ENCODE measurements at regions not wholly inside any gene's neighbourhood (a gene's known extent, or its start where the extent isn't known, plus 50 kb on each side); places are given as distances from the start of the nearest gene placed in this dataset.

DNA sequence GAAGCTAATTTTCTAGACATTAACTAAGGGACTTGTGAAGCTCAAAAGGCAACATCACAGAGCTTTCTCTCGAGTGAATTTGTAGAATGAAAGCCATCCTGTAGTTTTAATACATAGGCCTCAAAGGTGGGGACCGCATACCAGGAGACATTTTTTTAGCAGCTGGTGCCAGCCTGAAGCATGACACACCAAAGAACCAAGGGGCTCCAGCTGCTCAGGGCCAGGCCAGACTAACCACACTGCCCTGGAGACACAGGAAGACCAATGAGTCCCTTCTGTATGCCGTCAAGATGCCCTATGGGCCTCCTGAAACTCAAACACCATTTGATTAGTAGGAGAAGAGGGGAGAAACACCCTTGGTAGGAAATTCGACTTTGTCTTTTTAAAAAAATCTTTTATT, 113.9 kb upstream of the CACNA1E start:
- TF ChIP-seq, protein P1, sequence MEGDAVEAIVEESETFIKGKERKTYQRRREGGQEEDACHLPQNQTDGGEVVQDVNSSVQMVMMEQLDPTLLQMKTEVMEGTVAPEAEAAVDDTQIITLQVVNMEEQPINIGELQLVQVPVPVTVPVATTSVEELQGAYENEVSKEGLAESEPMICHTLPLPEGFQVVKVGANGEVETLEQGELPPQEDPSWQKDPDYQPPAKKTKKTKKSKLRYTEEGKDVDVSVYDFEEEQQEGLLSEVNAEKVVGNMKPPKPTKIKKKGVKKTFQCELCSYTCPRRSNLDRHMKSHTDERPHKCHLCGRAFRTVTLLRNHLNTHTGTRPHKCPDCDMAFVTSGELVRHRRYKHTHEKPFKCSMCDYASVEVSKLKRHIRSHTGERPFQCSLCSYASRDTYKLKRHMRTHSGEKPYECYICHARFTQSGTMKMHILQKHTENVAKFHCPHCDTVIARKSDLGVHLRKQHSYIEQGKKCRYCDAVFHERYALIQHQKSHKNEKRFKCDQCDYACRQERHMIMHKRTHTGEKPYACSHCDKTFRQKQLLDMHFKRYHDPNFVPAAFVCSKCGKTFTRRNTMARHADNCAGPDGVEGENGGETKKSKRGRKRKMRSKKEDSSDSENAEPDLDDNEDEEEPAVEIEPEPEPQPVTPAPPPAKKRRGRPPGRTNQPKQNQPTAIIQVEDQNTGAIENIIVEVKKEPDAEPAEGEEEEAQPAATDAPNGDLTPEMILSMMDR (IDR thresholded peaks at IDR 0.05), result no peak

DNA sequence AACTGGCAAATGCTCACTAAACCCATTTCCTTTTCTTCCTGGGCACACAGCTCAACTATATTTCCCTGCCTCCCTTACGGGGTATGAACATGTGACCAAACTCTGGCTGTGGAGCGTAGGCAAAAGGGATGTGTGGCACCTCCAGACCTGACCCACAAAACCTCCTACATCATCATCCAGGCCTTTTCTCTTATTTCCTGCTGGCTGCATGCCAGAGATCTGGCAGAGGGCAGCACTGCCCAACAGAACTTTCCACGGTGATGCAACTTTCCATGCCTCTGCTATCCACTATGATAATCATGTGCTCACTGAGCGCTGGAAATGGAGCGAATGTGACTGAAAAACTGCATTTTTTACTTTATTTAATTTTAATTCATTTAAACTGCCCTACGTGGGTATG, 99.6 kb upstream of the CACNA1E start:
- TF ChIP-seq, protein P1 (IDR thresholded peaks at IDR 0.05), result no peak

DNA sequence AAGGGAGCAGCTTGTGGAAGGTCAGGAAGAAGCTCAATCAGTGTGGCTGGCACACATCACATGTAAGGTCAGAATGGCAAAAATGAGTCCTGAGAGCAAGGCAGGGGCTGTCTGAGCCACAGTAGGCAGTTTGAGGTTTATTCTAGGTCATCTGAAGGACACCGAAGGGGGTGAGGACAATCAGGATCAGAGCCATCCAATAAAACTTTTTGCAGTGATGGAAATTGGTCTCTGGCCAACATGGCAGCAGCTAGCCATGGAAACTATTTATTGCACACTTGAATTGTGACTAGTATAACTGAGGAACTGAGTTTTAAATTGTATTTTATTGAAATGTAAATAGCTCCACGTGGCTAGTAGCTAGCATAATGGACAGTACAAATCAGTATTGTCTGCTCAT, 97.0 kb upstream of the CACNA1E start:
- TF ChIP-seq, protein P1 (IDR thresholded peaks at IDR 0.05), result no peak

DNA sequence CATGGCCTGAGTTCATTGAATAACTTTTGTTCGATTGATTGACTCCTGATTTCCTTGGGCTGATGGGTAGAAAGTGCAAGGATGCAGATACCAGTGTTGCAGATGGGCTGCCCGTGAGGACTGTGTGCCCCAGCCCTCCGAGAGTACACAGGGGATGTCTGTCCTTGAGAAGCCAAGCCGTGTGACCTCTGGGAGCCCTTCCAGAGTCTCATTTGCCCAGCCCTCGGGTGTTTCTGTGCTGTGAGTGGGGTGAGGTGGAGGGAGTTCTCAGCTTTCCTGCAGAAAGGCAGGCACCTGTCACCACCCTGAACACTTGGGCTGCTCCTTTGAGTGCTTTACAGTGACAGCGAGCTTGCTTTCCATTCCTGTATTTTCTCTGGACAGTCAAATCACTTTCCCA, 96.4 kb upstream of the CACNA1E start:
- TF ChIP-seq, protein P1 (IDR thresholded peaks at IDR 0.05), result no peak

DNA sequence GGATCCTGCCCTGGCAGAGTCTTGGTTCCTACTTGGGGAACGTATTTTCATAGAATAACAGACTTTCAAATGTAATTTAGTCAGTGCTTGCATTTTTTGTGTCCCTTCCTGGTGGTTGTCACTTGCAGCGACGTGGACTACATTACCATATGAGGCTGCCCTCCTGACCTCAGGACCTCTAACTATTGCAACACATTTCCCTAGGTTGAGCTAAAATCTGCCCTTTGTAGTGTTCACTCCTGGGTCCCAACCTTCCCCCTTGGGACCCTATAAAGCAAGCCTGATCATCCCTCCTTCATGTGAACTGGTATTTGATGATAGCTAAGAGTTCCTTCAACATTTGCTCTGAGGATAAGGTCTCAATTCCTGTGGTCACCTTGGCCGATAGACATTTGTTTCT, 95.6 kb upstream of the CACNA1E start:
- TF ChIP-seq, protein P1 (IDR thresholded peaks at IDR 0.05), result no peak

DNA sequence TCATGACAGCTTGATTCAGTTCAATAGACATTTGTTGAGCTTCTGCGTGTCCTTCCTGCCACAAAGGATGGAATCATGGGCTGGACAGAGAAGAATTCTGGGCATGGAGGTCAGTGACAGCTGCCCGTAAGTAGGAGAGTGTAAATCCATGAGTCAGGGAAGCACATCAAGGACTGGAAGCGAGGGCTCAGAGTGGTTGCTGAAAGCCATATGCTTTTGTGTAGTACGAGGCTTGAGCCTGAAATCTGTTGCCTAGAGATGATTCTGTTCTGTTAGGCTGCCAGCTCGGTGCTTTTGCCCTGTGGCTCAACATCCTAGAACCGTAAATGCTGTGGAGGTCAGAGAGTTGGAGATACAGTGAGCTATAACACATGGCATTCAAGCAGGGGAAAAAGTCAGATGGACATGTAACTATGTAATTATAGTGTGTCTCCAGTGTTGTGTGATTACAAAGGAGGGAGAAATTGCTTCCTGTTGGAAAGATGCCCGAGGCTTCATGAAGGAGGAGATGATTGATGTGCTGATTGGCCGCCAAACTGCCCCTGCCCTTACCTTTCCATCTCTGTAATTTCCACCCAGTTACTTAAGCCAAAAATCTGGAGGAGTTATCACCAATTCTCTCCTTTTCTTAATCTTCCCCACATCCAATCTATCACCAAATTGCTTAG, 92.8 kb upstream of the CACNA1E start:
- TF ChIP-seq, protein P1 (IDR thresholded peaks at IDR 0.05), result no peak

DNA sequence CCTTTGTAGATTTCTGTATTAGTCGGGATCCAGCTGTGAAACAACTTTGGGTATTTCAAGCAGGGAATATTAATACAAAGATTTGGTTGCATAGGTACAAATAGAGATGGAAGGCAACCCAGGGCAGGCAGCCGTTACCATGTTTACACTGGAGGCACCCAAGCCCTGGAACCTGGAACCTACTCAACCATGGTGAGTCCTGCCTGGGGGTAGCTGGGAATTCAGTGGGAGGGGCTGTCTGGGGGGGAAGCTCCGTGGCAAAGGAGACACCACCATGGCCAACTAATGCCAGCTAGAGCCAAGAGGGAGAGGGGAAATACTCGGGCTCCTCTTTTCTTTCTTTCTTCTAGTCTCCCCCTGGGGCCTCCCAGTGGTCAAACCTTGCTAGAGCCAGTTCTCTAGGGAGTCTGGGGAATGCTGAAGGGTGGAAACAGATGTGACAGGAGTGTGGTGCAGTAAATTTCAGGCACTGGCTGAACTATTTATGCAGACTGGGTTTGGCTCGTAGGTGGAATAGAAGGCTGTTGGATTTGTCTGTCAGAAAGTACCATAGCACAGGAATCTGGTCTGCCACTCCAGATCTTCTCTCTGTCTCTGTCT, 91.9 kb upstream of the CACNA1E start:
- TF ChIP-seq, protein P1 (IDR thresholded peaks at IDR 0.05), result no peak
